Left ventricle myocardium superior (tissue), 1 donor: ENCODE measurements at regions not wholly inside any gene's neighbourhood (a gene's known extent, or its start where the extent isn't known, plus 50 kb on each side); places are given as distances from the start of the nearest gene placed in this dataset.

Source experiments
- ATAC-seq: fragments of 200-7000 bp; cut with Tn5 transposase; one replicate; pipeline ENCODE4 v1.9.1; 2020; ENCODE audit warnings: mild to moderate bottlenecking, moderate library complexity
- DNase-seq: peaks from one replicate; pipeline ENCODE4 v3.0.0-alpha.2; 2020
- intact Hi-C: fragments of 100-400 bp; cut with micrococcal nuclease; formaldehyde crosslinking; loops from one replicate; pipeline ENCODE4 v1.11.0; 2022
- donor health status: DM: no; HTN: yes; CAD: no; lungs with severe emphysema.

DNA sequence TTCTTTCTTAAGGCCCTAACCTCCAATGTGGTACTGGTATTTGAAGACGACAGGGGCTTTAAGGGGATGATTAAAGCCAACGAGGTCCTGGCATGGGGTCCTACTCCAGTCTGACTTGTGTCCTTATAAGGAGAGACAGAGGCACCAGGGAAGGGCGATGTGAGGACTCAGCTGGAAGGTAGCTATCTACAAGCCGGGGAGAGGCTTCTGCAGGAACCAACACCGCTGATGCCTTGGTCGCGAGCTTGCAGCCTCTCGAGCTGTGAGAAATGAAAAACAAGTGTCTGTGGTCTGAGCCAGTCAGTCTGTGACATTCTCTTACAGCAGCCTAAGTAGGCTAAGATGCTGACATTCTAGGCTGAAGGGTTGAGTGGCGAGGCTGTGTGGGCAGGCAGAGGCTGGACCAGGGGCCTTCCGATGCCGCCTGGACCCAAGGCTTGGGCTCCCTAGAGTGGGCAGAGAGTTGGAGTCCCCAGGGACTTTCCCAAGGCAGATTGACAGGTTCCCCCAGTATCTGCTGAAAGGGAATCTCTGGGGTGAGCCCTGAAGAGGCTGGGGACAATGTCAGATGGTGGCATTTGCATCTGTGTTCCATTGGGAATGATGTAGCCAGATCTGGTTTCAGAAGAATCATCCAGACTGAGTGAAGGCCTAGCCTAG lies 322.9 kb upstream of the HS6ST1 start:
- DNase-seq (no peak), ATAC-seq (no peak)
- intact Hi-C loops = no loop called here

DNA sequence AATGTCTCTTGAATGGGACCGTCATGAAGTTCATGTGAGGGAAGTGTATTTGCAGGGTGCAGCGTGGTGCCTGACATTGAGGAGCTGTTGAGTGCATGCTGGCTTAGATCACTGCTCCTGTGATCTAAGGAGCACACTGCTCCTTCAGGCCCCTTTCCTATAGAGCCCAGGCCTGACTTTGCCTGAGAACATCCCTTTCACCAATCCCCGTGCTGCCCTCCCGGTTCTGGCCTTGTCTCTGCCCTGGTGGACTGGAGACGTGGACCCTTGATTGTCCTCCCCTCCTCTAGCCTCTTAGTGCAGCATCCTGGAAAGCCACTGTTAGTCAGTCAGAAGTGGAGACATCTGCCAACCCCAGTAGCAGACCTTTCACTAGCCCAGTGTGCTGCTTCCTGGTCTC lies 323.6 kb upstream of the HS6ST1 start:
- DNase-seq = no peak
- intact Hi-C loops = no loop called here
- ATAC-seq = no peak

GRCh38 chr2:128642821-128643220 lies 324.2 kb upstream of the HS6ST1 start:
- no peak for DNase-seq
- no peak for ATAC-seq
- intact Hi-C loops = no loop called here

GRCh38 chr2:128643221-128644065 lies 324.8 kb upstream of the HS6ST1 start:
- DNase-seq (no peak), ATAC-seq (no peak)
- intact Hi-C loops = no loop called here

DNA sequence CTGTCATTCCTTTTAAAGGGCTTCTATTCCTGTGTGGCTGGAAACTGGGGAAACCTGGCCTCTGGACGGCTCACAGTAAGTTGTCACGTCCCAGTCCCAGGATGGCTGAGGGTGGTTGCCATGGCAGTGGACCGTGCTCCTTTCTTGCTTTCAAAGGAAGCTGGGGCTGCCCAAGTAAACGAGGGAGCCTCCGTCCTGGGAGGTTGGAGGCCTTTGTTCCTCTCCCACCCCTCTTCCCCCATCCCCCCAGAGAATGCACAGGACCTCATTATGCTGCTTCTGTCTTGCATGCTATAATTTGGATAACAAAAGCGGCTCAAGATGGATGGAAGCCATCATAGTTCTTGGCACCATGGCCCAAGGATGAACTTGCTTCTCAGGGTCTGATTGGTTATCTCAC lies 325.5 kb upstream of the HS6ST1 start:
- ATAC-seq (no peak), DNase-seq (no peak)
- intact Hi-C loops = no loop called here

DNA sequence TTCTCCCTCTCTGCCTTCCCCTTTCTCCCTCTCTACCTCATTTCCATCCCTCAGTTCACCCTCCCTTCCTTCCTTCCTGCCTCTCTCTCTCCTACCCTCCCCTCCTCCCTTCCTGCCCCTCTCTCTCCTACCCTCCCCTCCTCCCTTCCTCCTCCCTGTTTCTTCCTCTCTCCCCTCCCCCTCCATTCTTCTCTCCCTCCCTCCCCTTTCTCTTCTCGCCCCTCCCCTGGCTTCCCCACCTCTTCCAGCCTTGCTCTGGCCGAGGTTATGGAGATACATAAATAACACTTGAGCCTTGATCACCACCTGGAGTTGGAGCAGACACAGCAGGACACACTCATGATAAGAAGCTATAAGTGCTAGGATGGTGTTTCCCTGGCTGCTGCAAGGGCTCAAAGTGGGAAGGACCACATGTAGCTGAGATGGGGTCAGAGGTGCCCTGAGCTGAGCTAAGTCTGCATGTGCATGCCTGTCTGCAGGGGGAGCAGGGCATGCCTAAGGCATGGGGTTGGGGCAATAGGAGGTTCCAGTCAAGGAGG lies 326.1 kb upstream of the HS6ST1 start:
- ATAC-seq = no peak
- DNase-seq = no peak
- intact Hi-C loops = no loop called here

DNA sequence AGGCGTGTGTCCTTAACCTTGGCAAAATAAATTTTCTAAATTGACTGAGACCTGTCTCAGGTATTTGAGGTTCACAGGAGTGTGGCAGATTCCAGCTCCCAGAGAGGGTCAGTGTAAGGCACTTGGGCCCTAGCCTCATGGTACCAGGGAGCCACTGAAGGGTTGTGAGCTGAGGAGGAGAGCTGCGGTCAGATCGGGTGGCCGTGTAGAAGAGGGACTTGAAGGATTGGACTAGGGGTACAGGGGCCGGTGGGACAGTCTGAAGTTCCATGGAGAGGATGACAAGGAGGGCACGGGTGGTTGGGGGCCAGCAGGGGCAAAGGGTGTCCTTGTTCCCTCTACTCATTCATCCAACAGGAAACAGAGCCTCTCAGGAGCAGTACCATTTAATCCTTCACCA lies 327.0 kb upstream of the HS6ST1 start:
- ATAC-seq (no peak), DNase-seq (no peak)
- intact Hi-C loops = no loop called here

GRCh38 chr2:128646091-128646490 lies 327.4 kb upstream of the HS6ST1 start:
- DNase-seq (no peak), ATAC-seq (no peak)
- intact Hi-C loops = no loop called here

DNA sequence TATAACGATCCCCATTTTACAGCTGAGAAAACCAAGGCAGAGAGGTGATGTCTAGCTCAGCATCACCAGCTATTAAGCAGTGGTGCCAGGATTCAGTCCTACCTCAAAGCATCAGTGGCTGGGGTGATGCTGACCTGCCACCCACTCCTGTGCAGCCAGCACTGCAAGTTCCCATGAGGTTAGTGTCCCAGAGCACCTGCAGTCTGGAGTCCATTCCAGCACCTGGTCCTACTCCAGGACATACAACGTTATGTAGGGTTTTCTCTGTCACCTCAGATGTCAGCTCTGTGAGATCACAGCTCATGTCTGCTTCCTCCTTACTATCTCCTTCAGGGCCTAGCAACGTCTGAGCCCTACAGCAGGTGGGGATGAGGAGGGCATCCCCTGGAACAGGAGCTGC lies 328.0 kb upstream of the HS6ST1 start:
- DNase-seq (no peak), ATAC-seq (no peak)
- intact Hi-C loops = no loop called here

DNA sequence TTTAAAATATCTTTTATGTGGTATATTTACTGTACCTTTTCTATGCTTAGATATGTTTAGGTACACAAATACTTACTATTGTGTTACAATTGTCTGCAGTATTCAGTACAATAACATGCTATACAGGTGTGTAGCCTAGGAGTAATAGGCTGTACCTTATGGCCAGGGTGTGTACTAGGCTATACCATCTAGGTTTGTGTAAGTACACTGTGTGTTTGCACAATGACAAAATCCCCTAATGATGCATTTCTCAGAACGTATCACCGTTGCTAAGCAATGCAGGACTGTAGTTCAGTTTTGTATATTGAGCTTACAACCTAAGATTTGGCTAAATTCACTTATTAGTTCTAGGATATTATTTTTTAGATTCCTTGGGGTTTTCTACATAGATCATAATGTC lies 332.3 kb upstream of the HS6ST1 start:
- ATAC-seq = no peak
- intact Hi-C loops = no loop called here
- DNase-seq = no peak

DNA sequence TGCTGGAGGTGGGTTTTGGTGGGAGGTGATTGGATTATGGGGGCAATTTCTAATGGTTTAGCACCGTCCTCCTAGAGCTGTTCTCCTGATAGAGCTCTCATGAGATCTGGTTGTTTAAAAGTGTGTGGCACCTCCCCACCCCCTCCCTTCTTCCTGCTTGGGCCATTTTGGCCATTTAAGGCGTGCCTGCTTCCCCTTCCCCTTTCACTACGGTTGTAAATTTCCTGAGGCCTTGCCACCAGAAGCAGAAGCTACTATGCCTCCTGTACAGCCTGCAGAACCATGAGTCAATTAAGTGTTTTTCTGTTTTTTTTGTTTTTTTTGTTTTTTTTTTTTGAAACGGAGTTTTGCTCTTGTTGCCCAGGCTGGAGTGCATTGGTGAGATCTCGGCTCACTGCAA lies 335.7 kb upstream of the HS6ST1 start:
- DNase-seq = no peak
- peak; percentile 55 for ATAC-seq
- intact Hi-C loops = no loop called here

GRCh38 chr2:128660836-128661235 lies 342.2 kb upstream of the HS6ST1 start:
- intact Hi-C loops = no loop called here
- ATAC-seq (no peak), DNase-seq (no peak)

GRCh38 chr2:128661311-128661710 lies 342.6 kb upstream of the HS6ST1 start:
- intact Hi-C loops = no loop called here
- no peak for ATAC-seq
- no peak for DNase-seq

GRCh38 chr2:128662051-128662471 lies 343.4 kb upstream of the HS6ST1 start:
- no peak for DNase-seq
- no peak for ATAC-seq
- intact Hi-C loops = no loop called here

GRCh38 chr2:128663371-128664050 lies 344.8 kb upstream of the HS6ST1 start:
- ATAC-seq = no peak
- DNase-seq = no peak
- intact Hi-C loops = no loop called here

- intact Hi-C loops = no loop called here
- no peak for ATAC-seq
- DNase-seq = no peak
These were observed 345.9 kb upstream of the HS6ST1 start for GRCh38 chr2:128664499-128664971.

- intact Hi-C loops = no loop called here
- no peak for DNase-seq
- ATAC-seq = no peak
These were observed 346.4 kb upstream of the HS6ST1 start for GRCh38 chr2:128665113-128665512.

- DNase-seq (no peak), ATAC-seq (no peak)
- intact Hi-C loops = no loop called here
These were observed 347.9 kb upstream of the HS6ST1 start for GRCh38 chr2:128666596-128666995.

DNA sequence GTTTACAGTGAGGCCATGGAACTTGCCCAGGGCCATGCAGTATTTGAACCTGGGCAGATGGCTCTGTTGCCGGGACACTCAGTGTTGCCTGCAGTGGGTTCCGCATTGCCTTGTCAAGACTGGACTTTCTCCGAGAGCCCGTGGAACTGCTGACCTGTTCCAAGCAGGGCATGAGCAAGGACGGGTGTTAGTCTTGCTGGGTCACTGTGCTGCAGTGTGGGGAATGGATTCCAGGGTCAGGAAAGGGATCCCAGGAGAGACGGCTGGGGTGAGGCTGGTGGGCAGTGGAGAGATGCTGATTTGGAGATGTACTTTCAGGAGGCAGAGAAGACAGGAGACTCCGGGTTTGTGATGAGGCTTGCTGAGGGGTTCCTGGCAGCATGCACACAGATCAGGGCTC lies 348.7 kb upstream of the HS6ST1 start:
- DNase-seq (no peak), ATAC-seq (no peak)
- intact Hi-C loops = no loop called here

DNA sequence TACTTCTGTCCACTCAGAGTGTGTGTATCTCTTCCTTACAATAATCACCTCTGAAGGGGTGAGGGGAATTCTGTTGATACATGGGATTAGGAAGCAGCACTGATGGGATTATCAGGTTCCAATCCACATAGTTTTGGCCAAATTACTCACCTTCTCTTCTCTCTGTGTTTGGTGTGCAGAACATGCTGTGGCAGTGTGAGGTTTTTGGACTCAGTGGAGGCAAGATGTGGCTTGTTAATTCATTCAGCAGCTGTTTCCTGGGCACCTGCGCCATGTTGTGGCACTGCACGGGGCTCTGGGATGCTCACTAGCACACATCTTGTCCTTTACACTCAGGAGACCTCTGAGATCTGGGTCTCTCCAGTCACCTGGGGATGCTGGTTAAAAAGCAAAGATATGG lies 350.3 kb upstream of the HS6ST1 start:
- DNase-seq = no peak
- intact Hi-C loops = no loop called here
- no peak for ATAC-seq
